WERI-Rb-1 (cell line): ENCODE measurements at regions not wholly inside any gene's neighbourhood (a gene's known extent, or its start where the extent isn't known, plus 50 kb on each side); places are given as distances from the start of the nearest gene placed in this dataset.

ENCODE experiments used
- DNase-seq: peaks from one replicate; pipeline ENCODE4 v3.0.0-alpha.2; 2020
- H3K27ac ChIP-seq: fragments of 250-450 bp; sonication (Bioruptor Pico); 2 replicates; pipeline ENCODE4 v1.5.1; 2020; ENCODE audit warnings: mild to moderate bottlenecking, moderate library complexity
- H3K27me3 ChIP-seq: fragments of 250-450 bp; sonication (Bioruptor Pico); 2 replicates; pipeline ENCODE4 v1.5.1; 2021; ENCODE audit warnings: mild to moderate bottlenecking, low read depth, moderate library complexity; ENCODE audit not compliant: insufficient read depth, severe bottlenecking
- H3K36me3 ChIP-seq: fragments of 250-450 bp; sonication (Bioruptor Pico); 2 replicates; pipeline ENCODE4 v1.5.1; 2020; ENCODE audit warnings: mild to moderate bottlenecking, moderate library complexity
- H3K4me3 ChIP-seq: 2 replicates; pipeline ENCODE4 v1.5.1; 2011; ENCODE audit warnings: low read depth, mild to moderate bottlenecking, control low read depth, low read length
- H3K9me3 ChIP-seq: fragments of 250-450 bp; sonication (Bioruptor Pico); 2 replicates; pipeline ENCODE4 v1.5.1; 2021; ENCODE audit warnings: mild to moderate bottlenecking, moderate library complexity; ENCODE audit not compliant: severe bottlenecking
- CTCF ChIP-seq: IDR thresholded peaks from 2 replicates; pipeline ENCODE4 v1.5.1; 2011; ENCODE audit warnings: low read depth, mild to moderate bottlenecking, control low read depth, inconsistent platforms, low read length

GRCh38 chr15:47990821-47991220, 130.0 kb upstream of the SLC24A5 start:
- Histone ChIP-seq H3K27ac (no peak overlapping the region), H3K9me3 (no peaks in the 10 kb centered on the region), H3K27me3 (no peaks in the 10 kb centered on the region), H3K36me3 (no peaks in the 10 kb centered on the region), H3K4me3 (no peak overlapping the region)
- TF ChIP-seq CTCF, result no peak
- no peak for DNase-seq

GRCh38 chr15:47991357-47991756, 129.4 kb upstream of the SLC24A5 start:
- Histone ChIP-seq H3K27me3 (no peaks in the 10 kb centered on the region), H3K27ac (no peak overlapping the region), H3K4me3 (no peak overlapping the region), H3K36me3 (no peaks in the 10 kb centered on the region), H3K9me3 (no peaks in the 10 kb centered on the region)
- DNase-seq, result no peak
- no peak for TF ChIP-seq CTCF

GRCh38 chr15:47993051-47993450, 127.7 kb upstream of the SLC24A5 start:
- Histone ChIP-seq H3K27ac (no peak overlapping the region), H3K36me3 (no peaks in the 10 kb centered on the region), H3K27me3 (no peaks in the 10 kb centered on the region), H3K9me3 (no peaks in the 10 kb centered on the region), H3K4me3 (no peak overlapping the region)
- peak; percentile 33 for DNase-seq
- no peak for TF ChIP-seq CTCF

GRCh38 chr15:47997195-47998080, 123.4 kb upstream of the SLC24A5 start:
- no peak for DNase-seq
- Histone ChIP-seq H3K36me3 (no peaks in the 10 kb centered on the region), H3K27me3 (no peaks in the 10 kb centered on the region), H3K9me3 (no peaks in the 10 kb centered on the region), H3K4me3 (no peak overlapping the region), H3K27ac (no peak overlapping the region)
- TF ChIP-seq CTCF, result no peak

- no peaks in the 10 kb centered on the region for H3K36me3 ChIP-seq
- TF ChIP-seq CTCF, result no peak
- no peaks in the 10 kb centered on the region for H3K27me3 ChIP-seq
- no peak overlapping the region for H3K27ac ChIP-seq
- no peaks in the 10 kb centered on the region for H3K9me3 ChIP-seq
- no peak overlapping the region for H3K4me3 ChIP-seq
- DNase-seq, result no peak
Measured at GRCh38 chr15:47998619-47999019, 122.2 kb upstream of the SLC24A5 start.
